T follicular helper cell (primary cell): ENCODE measurements at regions not wholly inside any gene's neighbourhood (a gene's known extent, or its start where the extent isn't known, plus 50 kb on each side); places are given as distances from the start of the nearest gene placed in this dataset.
"Not testable (repeated sequence)": the region's sequence is repeated elsewhere in the genome, so short reads cannot be mapped to it uniquely, and the experiment has no call there.

Experiments
- DNase-seq: peaks from one replicate; pipeline ENCODE4 v3.0.0-alpha.2; 2020; ENCODE audit warnings: low read depth

DNA sequence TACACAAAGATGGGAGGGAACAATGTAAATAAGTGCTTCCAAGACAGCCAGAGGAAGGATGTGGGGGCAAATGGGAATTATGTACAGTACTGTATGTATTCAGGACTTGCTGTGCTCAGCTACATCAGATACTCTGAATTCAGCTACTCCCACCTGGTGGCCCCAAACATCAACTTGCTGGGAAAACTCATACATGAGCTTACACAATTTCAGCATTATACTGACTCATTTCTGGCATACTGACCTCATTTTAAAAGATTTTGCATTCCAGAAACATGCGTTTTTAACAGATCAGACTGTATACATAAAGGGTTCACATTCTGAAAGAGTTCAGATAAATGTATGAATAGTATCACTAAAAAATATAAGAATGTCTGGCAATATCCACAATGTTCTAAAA, 59.7 kb downstream of the GPX5 start:
- no peak for DNase-seq

- DNase-seq: no peak
Observed at GRCh38 chr6:28586324-28586723, 60.6 kb downstream of the GPX5 start.

- peak; percentile 24 for DNase-seq
Observed at GRCh38 chr6:28586962-28587745, 61.5 kb downstream of the GPX5 start.

DNA sequence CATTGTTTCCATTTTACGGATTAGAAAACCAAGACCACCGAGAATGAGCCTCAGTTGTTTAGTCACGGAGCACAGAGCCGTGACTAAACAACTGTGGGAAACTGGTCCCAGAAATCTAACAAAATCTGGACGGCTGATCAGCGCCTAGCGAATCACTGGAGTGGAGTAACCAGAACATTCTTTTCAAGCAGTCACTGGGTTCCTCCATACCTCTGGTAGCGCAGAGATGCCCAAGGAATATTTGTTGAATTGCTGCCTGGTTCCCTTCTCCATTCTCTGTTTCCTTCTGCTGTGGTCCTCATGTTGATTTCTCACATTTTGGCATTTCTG, 62.0 kb downstream of the GPX5 start:
- DNase-seq: no peak

DNA sequence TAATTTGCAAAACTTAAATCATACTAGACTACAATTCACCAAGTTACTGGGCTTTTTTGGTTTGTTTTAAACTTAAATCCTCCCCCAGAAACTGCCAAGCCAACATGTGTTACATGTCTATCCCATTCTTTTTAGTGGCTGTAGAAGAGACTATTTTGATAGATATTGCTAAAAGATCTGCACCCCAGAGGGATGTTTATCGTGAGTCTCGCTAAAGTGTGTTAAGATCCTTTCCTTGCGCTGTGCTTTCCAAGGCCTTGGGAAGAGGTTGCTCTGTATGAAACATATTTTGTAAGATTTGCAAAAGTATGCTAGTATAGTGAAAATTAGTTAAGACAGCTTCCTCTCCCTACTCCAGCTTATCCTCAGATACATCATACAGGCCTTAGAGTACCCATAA, 63.0 kb downstream of the GPX5 start:
- DNase-seq: no peak

- DNase-seq: no peak
Observed at GRCh38 chr6:28589234-28589956, 63.7 kb downstream of the GPX5 start.

DNA sequence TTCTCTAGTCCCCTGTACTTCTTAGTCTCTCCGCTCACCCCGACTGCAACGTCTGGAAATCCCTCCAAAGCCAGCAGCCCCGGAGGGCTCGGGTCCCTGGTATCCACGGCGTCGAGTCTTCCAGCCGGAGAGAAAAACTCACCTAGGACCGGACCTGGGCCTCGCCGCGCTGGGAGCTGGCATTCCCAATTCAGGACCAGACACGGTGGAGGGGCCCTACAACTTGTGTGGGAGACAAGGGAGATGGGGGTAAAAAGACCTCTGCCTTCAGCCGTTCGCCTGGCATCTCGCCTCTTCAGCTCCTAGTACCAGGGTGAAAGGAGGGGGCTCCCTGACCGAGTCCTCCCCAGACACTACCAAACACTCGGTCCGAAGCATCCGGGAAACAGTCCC, 64.3 kb downstream of the GPX5 start:
- no peak for DNase-seq

- DNase-seq: no peak
Observed at GRCh38 chr6:28597217-28597835, 71.6 kb downstream of the GPX5 start.

- DNase-seq: no peak
Observed at GRCh38 chr6:28597924-28598722, 72.4 kb downstream of the GPX5 start.

DNA sequence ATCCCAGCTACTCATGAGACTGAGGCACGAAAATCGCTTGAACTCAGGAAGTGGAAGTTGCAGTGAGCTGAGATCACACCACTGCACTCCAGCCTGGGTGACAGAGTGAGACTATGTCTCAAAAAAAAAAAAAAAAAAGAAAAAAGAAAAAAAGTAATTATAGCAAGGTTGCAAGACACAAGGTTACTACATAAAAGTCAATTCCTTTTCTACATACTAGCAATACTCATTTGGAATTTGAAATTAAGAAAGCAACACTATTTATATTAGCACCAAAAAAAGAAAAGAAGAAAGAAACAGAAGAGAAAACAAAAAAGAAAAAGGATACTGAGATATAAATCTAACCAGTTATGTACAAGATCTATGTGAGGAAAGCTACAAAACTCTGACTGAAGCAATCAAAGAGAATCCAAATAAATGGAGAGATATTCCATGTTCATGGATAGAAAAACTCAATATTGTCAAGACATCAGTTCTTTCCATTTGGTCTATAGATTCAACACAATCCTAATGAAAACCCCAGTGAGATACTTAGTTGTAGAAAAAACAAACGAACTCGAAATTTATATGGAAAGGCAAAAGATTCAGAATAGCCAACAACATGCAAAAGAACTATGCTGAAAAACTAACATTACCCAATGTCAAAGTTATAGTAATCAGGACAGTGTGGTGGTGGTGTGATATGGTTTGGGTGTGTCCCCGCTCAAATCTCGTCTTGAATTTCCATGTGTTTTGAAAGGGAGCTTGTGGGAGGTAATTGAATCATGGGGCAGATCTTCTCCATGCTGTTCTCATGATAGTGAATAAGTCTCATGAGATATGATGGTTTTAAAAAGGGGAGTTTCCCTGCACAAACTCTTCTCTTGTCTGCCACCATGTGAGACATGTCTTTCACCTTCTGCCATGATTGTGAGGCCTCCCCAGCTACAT, 73.3 kb downstream of the GPX5 start:
- no peak for DNase-seq

DNA sequence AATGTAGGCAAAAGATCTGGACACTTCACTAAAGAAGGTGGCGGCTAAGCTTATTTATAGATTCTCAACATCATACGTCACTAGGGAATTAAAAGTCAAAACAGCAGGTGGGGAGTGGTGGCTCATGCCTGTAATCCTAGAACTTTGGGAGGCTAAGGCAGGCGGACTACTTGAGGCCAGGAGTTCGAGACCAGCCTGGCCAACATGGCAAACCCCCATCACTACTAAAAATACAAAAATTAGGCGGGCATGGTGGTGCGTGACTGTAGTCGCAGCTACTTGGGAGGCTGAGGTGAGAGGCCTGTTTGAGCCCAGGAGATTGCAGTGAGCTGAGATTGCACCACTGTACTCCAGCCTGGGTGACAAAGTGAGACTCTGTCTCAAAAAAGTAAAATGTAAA, 74.6 kb downstream of the GPX5 start:
- no peak for DNase-seq

GRCh38 chr6:28603891-28604290, 78.2 kb downstream of the GPX5 start:
- DNase-seq: no peak

DNA sequence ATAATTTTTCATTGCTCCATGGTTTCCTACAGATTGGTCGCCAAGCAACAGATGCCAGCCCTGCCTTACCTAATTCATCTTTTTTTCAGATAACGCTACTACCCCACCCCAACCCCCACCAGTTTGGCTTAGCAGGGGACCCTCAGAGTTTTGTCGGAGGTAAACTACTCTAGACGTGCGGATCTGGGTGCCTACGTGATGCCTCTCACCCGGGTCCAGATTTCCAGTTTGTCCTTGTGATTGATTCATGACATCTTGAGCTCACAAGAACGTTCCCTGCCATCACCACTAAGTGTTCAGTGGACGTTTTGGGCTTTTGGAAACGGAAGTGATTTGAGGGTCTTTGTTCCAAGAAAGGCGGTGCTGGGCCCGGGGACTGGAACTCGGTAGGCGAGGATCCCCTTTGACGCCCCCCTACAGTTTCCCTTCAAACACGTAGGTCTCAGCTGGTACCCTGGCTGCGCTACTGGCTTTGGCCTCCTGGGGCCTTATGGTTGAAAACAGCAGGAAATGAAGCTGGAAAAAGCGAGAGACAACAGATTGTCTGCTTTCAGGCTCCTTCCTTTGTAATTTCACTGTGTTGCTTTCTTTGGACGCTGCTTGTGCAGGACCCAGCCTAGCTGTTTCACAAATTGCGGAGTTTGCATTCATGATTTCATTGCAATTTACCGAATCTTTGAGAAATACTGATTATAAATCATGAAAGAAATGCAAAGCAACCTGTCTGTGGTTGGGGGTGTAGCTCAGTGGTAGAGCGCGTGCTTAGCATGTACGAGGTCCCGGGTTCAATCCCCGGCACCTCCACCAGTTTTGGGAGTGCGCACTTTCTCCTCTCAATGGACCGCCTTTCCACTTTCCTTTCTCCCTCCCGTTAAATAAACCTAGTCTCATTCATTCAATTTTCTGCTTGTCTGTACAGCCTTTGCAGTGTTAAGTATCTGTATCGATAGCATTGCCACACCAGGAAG, 81.0 kb downstream of the GPX5 start:
- no peak for DNase-seq

DNA sequence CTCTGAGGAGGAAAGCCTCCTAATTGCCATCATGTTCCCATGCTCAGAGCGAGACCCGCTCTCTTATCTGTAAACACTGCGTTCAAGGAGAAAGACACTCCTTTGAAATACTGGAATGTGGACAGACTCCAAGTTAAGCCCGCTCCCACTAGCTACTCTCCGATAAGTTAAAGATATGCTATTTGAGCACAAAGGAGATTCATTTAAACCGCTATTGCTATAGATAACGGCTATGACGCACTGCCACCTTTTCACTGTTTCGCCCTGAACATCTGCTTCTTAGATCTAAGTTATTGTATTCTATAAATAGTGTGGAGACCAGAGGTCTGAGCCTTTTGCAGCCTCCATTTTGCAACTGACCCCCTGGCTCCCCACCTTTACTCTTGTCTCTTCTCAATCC, 82.3 kb downstream of the GPX5 start:
- no peak for DNase-seq

GRCh38 chr6:28609672-28610071, 84.0 kb downstream of the GPX5 start:
- no peak for DNase-seq

DNA sequence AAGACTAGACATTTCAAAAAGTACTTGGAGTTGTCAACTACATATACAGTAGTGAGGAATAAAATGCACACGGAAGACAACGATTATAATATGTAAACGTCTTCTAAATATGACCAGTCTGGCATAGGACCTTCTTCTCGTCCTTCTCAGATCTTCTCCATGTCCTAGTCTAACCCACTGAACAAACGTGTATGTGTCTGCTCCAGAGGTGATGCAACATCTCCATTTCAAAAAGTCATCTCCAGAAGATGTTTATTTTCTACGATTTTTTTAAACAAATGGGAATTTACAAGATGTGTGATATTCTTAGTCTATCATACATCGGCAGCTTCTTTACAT, 89.9 kb downstream of the GPX5 start:
- no peak for DNase-seq

GRCh38 chr6:28615955-28616747, 90.5 kb downstream of the GPX5 start:
- DNase-seq: no peak

DNA sequence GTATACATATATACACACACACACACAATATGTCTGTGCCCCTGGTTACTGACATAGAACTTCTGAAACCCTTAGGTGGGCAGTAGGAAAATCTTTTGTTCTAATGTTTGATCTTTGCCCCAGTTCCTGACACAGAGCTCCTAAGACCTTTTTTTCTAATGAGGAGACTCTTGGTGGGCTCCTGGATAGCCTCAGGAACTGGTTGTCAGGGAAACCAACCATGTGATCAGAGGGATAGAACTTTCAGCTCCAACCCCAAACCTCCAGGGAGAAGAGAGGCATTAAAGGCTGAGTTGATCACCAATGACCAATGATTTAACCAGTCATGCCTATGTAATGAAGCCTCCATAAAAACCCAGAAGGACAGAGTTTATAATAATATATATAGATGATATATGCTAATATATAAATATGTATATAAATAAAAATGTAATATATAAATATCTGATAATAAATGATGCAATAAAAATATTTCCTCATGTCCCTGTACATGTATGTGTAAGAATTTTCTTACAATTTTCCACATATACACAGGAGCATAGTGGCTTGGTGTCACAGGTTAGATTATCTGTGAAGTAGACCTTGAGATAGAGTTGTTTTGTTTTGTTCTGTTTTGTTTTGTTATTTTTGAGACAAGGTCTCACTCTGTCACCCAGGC, 93.3 kb downstream of the GPX5 start:
- no peak for DNase-seq

DNA sequence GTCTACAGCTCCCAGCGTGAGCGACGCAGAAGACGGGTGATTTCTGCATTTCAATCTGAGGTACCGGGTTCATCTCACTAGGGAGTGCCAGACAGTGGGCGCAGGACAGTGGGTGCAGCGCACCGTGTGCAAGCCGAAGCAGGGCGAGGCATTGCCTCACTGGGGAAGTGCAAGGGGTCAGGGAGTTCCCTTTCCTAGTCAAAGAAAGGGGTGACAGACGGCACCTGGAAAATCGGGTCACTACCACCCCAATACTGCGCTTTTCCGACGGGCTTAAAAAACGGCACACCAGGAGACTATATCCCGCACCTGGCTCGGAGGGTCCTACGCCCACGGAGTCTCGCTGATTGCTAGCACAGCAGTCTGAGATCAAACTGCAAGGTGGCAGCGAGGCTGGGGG, 95.6 kb downstream of the GPX5 start:
- not testable (repeated sequence) for DNase-seq
